ENCODE measurements at regions not wholly inside any gene's neighbourhood (a gene's known extent, or its start where the extent isn't known, plus 50 kb on each side); places are given as distances from the start of the nearest gene placed in this dataset.

DNA sequence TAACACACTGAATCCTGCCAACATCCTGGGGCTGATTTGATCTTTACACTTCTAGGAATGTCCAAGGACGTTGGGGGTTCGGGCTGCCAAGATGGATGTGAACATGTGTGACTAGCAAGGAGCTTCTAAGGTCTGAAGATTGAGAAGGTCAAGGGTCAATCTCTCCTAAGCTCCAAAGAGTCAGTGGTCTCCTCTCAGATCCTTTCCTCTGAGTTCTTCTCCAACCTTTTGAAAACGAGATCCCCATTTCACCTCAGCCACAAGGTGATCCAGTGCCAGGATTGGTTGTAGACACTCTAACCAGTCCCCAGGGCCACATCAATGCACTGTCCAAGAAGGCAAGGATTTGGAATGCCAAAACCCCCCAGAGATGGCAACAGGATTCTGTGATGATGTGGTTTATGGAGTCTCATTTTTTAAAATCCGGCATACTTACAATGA lies 266.8 kb downstream of the NDUFS4 start:
- no peak for DNase-seq

DNA sequence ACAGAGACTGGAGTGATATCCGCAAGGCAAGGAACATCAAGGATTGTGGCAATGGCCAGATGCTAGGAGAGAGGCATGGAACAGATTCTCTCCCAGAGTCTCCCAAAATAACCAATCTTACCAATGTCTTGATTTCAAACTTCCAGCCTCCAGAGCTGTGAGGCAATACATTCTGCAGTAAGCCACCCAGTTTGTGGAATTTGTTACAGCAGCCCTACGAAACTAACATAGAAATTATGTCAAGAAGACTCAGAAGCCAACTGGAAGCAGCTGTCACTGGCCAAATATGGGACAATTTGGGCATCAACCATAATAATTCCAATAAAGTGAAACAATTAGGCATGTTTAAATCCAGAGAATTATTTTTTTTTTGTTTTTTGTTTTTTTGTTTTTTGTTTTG lies 271.1 kb downstream of the NDUFS4 start:
- DNase-seq, result no peak

Data from NCI-H2029 (cell line).